HCT116 (cell line): ENCODE measurements at regions not wholly inside any gene's neighbourhood (a gene's known extent, or its start where the extent isn't known, plus 50 kb on each side); places are given as distances from the start of the nearest gene placed in this dataset.

ENCODE experiments used
- CTCF ChIP-seq, 3 experiments: fragments of 200-600 bp in 1 of 3; sonication (generic) in 1 of 3; IDR thresholded peaks in 2 of 3; conservative IDR thresholded peaks in 1 of 3; 2 replicates each; pipeline ENCODE4 v1.5.1; 2012 to 2017; ENCODE audit warnings: low read depth in 2 of 3, low read length in 2 of 3, antibody characterized with exemption in 1 of 3, borderline replicate concordance in 1 of 3, control low read depth in 1 of 3, mild to moderate bottlenecking in 1 of 3, mixed read lengths in 1 of 3, mixed run types in 1 of 3, moderate library complexity in 1 of 3; ENCODE audit not compliant: insufficient read depth in 1 of 3
- JUND ChIP-seq: IDR thresholded peaks from 2 replicates; pipeline ENCODE4 v1.6.1; 2012
- MAX ChIP-seq: IDR thresholded peaks from 2 replicates; pipeline ENCODE4 v1.6.1; 2012
- POLR2A ChIP-seq: IDR thresholded peaks from 2 replicates; pipeline ENCODE4 v1.7.0; 2011; ENCODE audit warnings: borderline replicate concordance; ENCODE audit not compliant: insufficient read depth, insufficient read length; ENCODE audit errors: extremely low read depth
- RAD21 ChIP-seq: IDR thresholded peaks from 2 replicates; pipeline ENCODE4 v1.6.1; 2012; ENCODE audit warnings: low read depth, mild to moderate bottlenecking
- REST ChIP-seq: IDR thresholded peaks from 2 replicates; pipeline ENCODE4 v1.6.1; 2012; ENCODE audit warnings: low read depth
- SIN3A ChIP-seq: IDR thresholded peaks from 2 replicates; pipeline ENCODE4 v1.6.1; 2012; ENCODE audit warnings: low read depth

GRCh38 chr4:36445480-36445879 lies 164.1 kb downstream of the DTHD1 start:
- TF ChIP-seq CTCF (IDR thresholded peaks at IDR 0.05 in 2 of 3, conservative IDR thresholded peaks at IDR 0.05 in 1 of 3; ENCODE audit: borderline replicate concordance in 1 of 3, insufficient read depth in 1 of 3, low read depth in 2 of 3, low read length in 2 of 3) (no peak), MAX (no peak), POLR2A (no peak), REST (no peak), SIN3A (no peak), JUND (no peak), RAD21 (no peak)
